Fibroblast of skin of right biceps (primary cell): ENCODE measurements at regions not wholly inside any gene's neighbourhood (a gene's known extent, or its start where the extent isn't known, plus 50 kb on each side); places are given as distances from the start of the nearest gene placed in this dataset.

Source experiments
- DNase-seq: peaks from one replicate; pipeline ENCODE4 v3.0.0-alpha.2; 2013

- DNase-seq = no peak
Measured at GRCh38 chr11:129324533-129325175, 51.0 kb upstream of the BARX2 start.

GRCh38 chr11:129323896-129324502 lies 51.6 kb upstream of the BARX2 start:
- DNase-seq = peak; percentile 26

GRCh38 chr11:129322941-129323340 lies 52.7 kb upstream of the BARX2 start:
- no peak for DNase-seq

GRCh38 chr11:129321076-129321475 lies 54.6 kb upstream of the BARX2 start:
- DNase-seq = no peak

GRCh38 chr11:129320494-129320893 lies 55.2 kb upstream of the BARX2 start:
- no peak for DNase-seq

- no peak for DNase-seq
Measured at GRCh38 chr11:129319751-129320150, 55.9 kb upstream of the BARX2 start.

- no peak for DNase-seq
Measured at GRCh38 chr11:129319201-129319600, 56.4 kb upstream of the BARX2 start.

- no peak for DNase-seq
Measured at GRCh38 chr11:129317571-129317970, 58.1 kb upstream of the BARX2 start.

GRCh38 chr11:129316781-129317180 lies 58.9 kb upstream of the BARX2 start:
- DNase-seq = no peak

GRCh38 chr11:129315781-129316579 lies 59.7 kb upstream of the BARX2 start:
- no peak for DNase-seq

GRCh38 chr11:129314371-129314770 lies 61.3 kb upstream of the BARX2 start:
- no peak for DNase-seq

- DNase-seq = peak; percentile 43
Measured at GRCh38 chr11:129313541-129314297, 61.9 kb upstream of the BARX2 start.

GRCh38 chr11:129312730-129313503 lies 62.7 kb upstream of the BARX2 start:
- peak; percentile 9 for DNase-seq

- DNase-seq = no peak
Measured at GRCh38 chr11:129308241-129308865, 67.3 kb upstream of the BARX2 start.

GRCh38 chr11:129307162-129307561 lies 68.5 kb upstream of the BARX2 start:
- no peak for DNase-seq

GRCh38 chr11:129302386-129303101 lies 73.1 kb upstream of the BARX2 start:
- DNase-seq = no peak

GRCh38 chr11:129300099-129300498 lies 75.5 kb upstream of the BARX2 start:
- no peak for DNase-seq

- DNase-seq = no peak
Measured at GRCh38 chr11:129298988-129299387, 76.7 kb upstream of the BARX2 start.

- DNase-seq = peak; percentile 81
Measured at GRCh38 chr11:129295746-129296145, 79.9 kb upstream of the BARX2 start.

GRCh38 chr11:129292771-129293170 lies 82.9 kb upstream of the BARX2 start:
- no peak for DNase-seq

- no peak for DNase-seq
Measured at GRCh38 chr11:129292092-129292491, 83.6 kb upstream of the BARX2 start.
